ENCODE measurements at regions not wholly inside any gene's neighbourhood (a gene's known extent, or its start where the extent isn't known, plus 50 kb on each side); places are given as distances from the start of the nearest gene placed in this dataset.

- TF ChIP-seq CTCF (conservative IDR thresholded peaks at IDR 0.05; ENCODE audit: low read depth, low read length) (no peak), USF2 (IDR thresholded peaks at IDR 0.05; ENCODE audit: low read depth, low read length) (no peak), RFX5 (IDR thresholded peaks at IDR 0.05; ENCODE audit: low read depth, low read length) (no peak), POLR2A (IDR thresholded peaks at IDR 0.05; ENCODE audit: low read depth, low read length) (no peak)
Observed at GRCh38 chr14:27008187-27008586, 410.4 kb upstream of the NOVA1 start.

All from IMR-90 (cell line).